Activated CD8-positive, alpha-beta memory T cell treated with anti-CD3 and anti-CD28 coated beads, Interleukin-2, amount 10 ng/mL, durations not matched to agents 7 days and 5 days (primary cell): ENCODE measurements at regions not wholly inside any gene's neighbourhood (a gene's known extent, or its start where the extent isn't known, plus 50 kb on each side); places are given as distances from the start of the nearest gene placed in this dataset.
"Not testable (repeated sequence)": the region's sequence is repeated elsewhere in the genome, so short reads cannot be mapped to it uniquely, and the experiment has no call there.

Source experiments
- ATAC-seq: fragments of 150-1000 bp; cut with Tn5 transposase; one replicate; pipeline ENCODE4 v1.10.0; 2021; ENCODE audit warnings: moderate library complexity
- CTCF ChIA-PET: fragments of 350-600 bp; sonication (Branson Sonifier 250); formaldehyde crosslinking; loops from one replicate; lab custom pipeline; 2021; ENCODE audit warnings: antibody characterized with exemption; lab: Charles Lee
- DNase-seq: peaks from one replicate; pipeline ENCODE4 v3.0.0-alpha.2; 2020
- H3K27ac Mint-ChIP-seq: one replicate; pipeline ENCODE4 v1.8.0; 2021; ENCODE audit warnings: mild to moderate bottlenecking, mixed read lengths
- H3K27me3 Mint-ChIP-seq: one replicate; pipeline ENCODE4 v1.8.0; 2021; ENCODE audit warnings: mixed read lengths
- H3K36me3 Mint-ChIP-seq: one replicate; pipeline ENCODE4 v1.8.0; 2021; ENCODE audit warnings: mild to moderate bottlenecking, mixed read lengths
- H3K4me1 Mint-ChIP-seq: one replicate; pipeline ENCODE4 v1.8.0; 2021; ENCODE audit warnings: mixed read lengths
- H3K4me3 Mint-ChIP-seq: one replicate; pipeline ENCODE4 v1.8.0; 2021; ENCODE audit warnings: mild to moderate bottlenecking, moderate library complexity, mixed read lengths
- H3K9me3 Mint-ChIP-seq: one replicate; pipeline ENCODE4 v1.8.0; 2022; ENCODE audit warnings: low read depth, mixed read lengths

DNA sequence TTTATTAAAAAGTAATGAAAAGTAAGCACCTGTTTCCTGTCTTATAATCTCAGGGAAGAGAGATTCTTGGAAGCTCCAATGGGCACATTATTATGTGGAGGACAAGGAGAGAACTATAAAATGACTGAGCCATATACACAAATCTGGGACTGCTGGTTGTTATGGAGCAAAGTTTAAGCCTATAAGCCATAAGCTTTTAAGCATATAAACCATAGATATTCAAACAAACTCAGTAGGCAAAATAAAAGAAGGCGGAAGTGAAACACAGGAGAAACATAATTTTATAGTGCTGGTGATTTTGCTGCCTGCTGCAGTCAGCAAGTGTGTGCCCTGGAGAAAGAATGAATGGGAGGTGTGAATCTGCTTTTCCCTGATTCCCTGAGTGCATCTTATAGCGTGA, 274.4 kb downstream of the KIF20B start:
- H3K27me3 Mint-ChIP-seq: peaks cover 4% of the 10 kb centered on the region

DNA sequence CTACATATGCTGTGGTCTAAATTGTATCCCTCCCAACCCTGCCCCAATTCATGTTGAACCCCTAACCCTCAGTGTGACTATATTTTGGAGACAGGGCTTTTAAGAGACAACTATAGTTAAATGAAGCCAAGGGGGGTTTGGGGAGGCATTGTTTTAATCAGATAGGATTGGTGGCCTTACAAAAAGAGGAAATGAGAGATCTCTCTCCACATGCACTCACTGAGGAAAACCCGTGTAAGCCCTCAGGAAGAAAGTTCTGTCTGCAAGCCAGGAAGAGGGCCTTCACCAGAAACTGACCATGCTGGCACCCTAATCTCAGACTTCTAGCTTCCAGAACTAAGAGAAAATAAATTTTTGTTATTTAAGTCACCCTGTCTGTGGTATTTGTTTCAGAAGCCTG, 276.7 kb downstream of the KIF20B start:
- CTCF ChIA-PET: no interaction called here
- ATAC-seq (no peak), DNase-seq (no peak)
- H3K27me3 Mint-ChIP-seq: peaks cover 4% of the 10 kb centered on the region
- no peak overlapping the region for H3K4me3 Mint-ChIP-seq
- H3K9me3 Mint-ChIP-seq: no peaks in the 10 kb centered on the region
- no peaks in the 10 kb centered on the region for H3K36me3 Mint-ChIP-seq
- no peak overlapping the region for H3K27ac Mint-ChIP-seq
- H3K4me1 Mint-ChIP-seq: no peaks in the 10 kb centered on the region

More for the DNA sequence above, 274.4 kb downstream of the KIF20B start:
- CTCF ChIA-PET: no interaction called here
- DNase-seq: no peak
- H3K27ac Mint-ChIP-seq: no peak overlapping the region
- ATAC-seq: no peak
- H3K4me1 Mint-ChIP-seq: no peaks in the 10 kb centered on the region
- no peaks in the 10 kb centered on the region for H3K9me3 Mint-ChIP-seq
- H3K36me3 Mint-ChIP-seq: no peaks in the 10 kb centered on the region
- H3K4me3 Mint-ChIP-seq: no peak overlapping the region

DNA sequence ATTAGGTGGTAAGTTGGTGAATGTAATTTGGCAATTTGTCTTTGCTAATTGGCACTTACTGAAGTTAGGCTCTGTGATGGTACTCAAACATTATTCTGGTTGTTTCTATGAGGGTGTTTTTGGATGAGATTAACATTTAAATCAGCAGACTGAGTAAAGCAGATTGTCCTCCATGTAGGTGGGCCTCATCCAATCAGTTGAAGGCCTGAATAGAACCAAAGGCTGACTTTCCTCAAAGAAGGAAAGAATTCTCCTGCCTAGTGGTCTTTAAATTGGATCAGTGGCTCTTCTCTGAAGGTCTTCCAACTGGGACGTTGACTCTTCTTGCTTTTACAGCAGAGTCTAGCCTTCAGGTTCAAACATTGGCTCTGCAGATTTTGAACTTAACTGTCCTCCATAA, 278.3 kb downstream of the KIF20B start:
- ATAC-seq (no peak), DNase-seq (no peak)
- Mint-ChIP-seq H3K9me3 (no peaks in the 10 kb centered on the region), H3K4me1 (no peaks in the 10 kb centered on the region), H3K27me3 (no peaks in the 10 kb centered on the region), H3K4me3 (no peak overlapping the region), H3K27ac (no peak overlapping the region), H3K36me3 (no peaks in the 10 kb centered on the region)
- CTCF ChIA-PET: no interaction called here

DNA sequence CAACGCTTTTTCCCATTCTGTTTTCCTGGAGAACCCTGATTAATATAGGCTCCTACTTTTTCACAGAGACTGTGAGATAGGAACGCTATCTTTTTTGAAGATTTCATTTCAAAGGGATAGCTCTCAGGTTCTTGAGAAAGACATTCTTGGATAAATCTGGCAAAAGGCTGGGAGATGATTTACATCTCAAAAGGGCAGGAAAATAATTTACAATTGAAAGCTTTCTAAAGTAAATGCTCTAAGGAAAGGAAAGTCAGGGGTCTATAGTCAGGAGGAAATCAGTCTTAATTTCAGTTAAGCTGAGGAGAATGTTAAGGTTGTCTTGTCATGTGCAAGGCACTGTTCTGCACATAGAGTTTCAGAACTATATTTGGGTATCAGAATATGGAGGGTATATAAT, 278.8 kb downstream of the KIF20B start:
- H3K27me3 Mint-ChIP-seq: no peaks in the 10 kb centered on the region
- H3K36me3 Mint-ChIP-seq: no peaks in the 10 kb centered on the region
- CTCF ChIA-PET: no interaction called here
- H3K4me3 Mint-ChIP-seq: no peak overlapping the region
- ATAC-seq (no peak), DNase-seq (no peak)
- no peak overlapping the region for H3K27ac Mint-ChIP-seq
- H3K9me3 Mint-ChIP-seq: no peaks in the 10 kb centered on the region
- no peaks in the 10 kb centered on the region for H3K4me1 Mint-ChIP-seq

DNA sequence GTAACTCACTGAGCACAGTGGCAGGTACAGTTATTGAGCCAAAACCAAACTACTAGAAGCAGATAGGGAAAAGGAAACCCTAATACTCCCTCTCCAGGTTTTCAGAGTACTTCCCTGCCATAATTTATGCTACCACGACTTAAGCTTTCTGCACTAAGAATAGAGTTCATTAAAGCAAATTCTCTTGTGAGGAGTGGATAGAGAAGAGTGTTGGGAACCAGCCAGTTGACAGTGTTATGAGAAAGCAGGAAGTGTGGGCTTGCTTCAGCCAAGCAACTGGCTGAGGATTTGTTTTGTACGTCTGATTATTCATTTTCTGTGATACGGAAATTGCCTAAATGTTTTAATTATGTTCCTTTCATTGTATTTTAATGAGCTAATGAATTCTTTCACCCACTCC, 280.5 kb downstream of the KIF20B start:
- Mint-ChIP-seq H3K27ac (no peak overlapping the region), H3K27me3 (no peaks in the 10 kb centered on the region), H3K4me3 (no peak overlapping the region), H3K36me3 (no peaks in the 10 kb centered on the region), H3K9me3 (no peaks in the 10 kb centered on the region), H3K4me1 (no peaks in the 10 kb centered on the region)
- CTCF ChIA-PET: no interaction called here
- DNase-seq (no peak), ATAC-seq (no peak)

DNA sequence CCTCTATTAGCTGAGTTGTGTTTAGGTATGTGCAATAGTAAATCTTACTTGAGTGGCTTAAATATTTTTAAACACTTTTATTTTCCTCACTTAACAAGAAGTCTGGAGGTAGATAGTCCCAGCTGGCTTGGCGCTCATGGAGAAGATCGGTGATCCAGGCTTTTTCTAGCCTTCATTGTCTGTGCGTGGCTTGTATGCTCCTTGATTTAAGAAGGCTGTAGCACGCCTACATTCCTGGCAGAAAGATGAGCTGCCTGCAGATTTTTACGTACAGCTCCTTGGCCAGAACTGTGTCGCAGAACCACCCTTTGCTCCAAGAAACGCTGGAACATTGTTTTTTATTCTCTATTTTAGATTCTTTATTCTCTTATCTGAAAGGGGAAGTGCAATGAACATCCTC, 284.1 kb downstream of the KIF20B start:
- DNase-seq (no peak), ATAC-seq (no peak)
- H3K27ac Mint-ChIP-seq: no peak overlapping the region
- no peaks in the 10 kb centered on the region for H3K27me3 Mint-ChIP-seq
- no peak overlapping the region for H3K4me3 Mint-ChIP-seq
- H3K36me3 Mint-ChIP-seq: no peaks in the 10 kb centered on the region
- no peaks in the 10 kb centered on the region for H3K4me1 Mint-ChIP-seq
- CTCF ChIA-PET: no interaction called here
- H3K9me3 Mint-ChIP-seq: no peaks in the 10 kb centered on the region

DNA sequence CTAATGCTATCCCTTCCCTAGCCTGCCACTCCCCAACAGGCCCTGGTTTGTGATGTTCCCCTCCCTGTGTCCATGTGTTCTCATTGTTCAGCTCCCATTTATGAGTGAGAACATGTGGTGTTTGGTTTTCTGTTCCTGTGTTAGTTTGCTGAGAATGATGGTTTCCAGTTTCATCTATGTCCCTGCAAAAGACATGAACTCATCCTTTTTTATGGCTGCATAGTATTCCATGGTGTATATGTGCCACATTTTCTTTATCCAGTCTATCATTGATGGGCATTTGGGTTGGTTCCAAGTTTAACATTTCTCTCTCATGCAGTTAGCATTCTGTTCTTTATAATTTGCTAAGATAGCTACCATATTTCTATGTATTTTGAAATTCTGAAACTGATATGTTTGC, 287.0 kb downstream of the KIF20B start:
- H3K4me3 Mint-ChIP-seq: not testable (repeated sequence)

DNA sequence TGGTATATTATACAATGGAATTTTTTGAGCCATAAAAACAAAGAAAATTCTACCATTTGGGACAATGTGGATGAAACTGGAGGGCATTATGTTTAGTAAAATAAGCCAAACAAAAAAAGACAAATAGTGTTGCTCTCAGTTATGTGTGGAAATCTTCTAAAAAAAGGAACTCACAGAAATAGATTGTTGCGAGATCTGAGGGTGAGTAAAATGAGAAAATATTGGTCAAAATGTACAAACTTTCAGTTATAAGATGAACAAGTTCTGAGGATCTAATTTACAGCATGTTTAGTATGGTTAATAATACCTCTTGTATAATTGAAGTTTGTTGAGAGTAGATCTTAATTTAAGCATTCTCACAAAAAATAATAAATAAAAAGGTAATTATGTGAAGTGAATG, 291.2 kb downstream of the KIF20B start:
- no peak for DNase-seq
- H3K4me3 Mint-ChIP-seq: no peak overlapping the region
- H3K27ac Mint-ChIP-seq: no peak overlapping the region
- no peaks in the 10 kb centered on the region for H3K4me1 Mint-ChIP-seq
- no peak for ATAC-seq
- peaks cover 2% of the 10 kb centered on the region for H3K9me3 Mint-ChIP-seq
- no peaks in the 10 kb centered on the region for H3K36me3 Mint-ChIP-seq
- CTCF ChIA-PET: no interaction called here
- no peaks in the 10 kb centered on the region for H3K27me3 Mint-ChIP-seq

More for the DNA sequence above, 287.0 kb downstream of the KIF20B start:
- H3K4me1 Mint-ChIP-seq, H3K9me3 Mint-ChIP-seq, H3K27ac Mint-ChIP-seq, CTCF ChIA-PET, H3K36me3 Mint-ChIP-seq, ATAC-seq, DNase-seq, H3K27me3 Mint-ChIP-seq: not testable (repeated sequence)

DNA sequence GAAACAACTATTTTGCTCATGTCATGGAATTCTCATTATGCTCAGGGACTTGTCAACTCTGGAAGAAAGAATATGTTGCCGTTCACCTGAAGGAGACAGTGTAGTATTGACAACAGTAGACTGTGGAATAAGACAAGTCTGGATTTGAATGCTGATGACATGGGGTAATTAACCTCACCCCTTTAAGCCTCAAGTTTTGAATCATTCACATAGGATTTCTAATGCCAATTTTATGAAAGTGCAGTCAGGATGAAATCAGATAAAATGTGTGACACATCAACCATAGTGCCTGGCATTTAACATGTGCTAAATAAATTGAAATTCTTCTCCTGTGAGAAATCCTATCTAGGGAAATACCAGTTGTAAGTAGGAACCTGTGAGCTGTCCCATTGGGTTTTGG, 305.8 kb downstream of the KIF20B start:
- CTCF ChIA-PET: interaction anchor here (0.8 kb wide), 1 partner anchor 21 kb away, joined by 3 read pairs; no protein-coding TSS in a partner anchor
- DNase-seq: no peak
- H3K9me3 Mint-ChIP-seq: no peaks in the 10 kb centered on the region

DNA sequence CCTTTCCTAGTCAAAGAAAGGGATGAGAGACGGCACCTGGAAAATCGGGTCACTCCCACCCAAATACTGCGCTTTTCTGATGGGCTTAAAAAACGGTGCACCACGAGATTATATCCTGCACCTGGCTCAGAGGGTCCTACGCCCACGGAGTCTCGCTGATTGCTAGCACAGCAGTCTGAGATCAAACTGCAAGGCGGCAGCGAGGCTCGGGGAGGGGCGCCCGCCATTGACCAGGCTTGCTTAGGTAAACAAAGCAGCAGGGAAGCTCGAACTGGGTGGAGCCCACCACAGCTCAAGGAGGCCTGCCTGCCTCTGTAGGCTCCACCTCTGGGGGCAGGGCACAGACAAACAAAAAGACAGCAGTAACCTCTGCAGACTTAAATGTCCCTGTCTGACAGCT, 309.9 kb downstream of the KIF20B start:
- H3K4me3 Mint-ChIP-seq, H3K9me3 Mint-ChIP-seq, H3K27ac Mint-ChIP-seq, H3K36me3 Mint-ChIP-seq, ATAC-seq, H3K27me3 Mint-ChIP-seq, CTCF ChIA-PET, H3K4me1 Mint-ChIP-seq, DNase-seq: not testable (repeated sequence)

More for the DNA sequence above, 305.8 kb downstream of the KIF20B start:
- H3K4me3 Mint-ChIP-seq: no peak overlapping the region
- H3K27me3 Mint-ChIP-seq: peaks cover 3% of the 10 kb centered on the region
- no peak for ATAC-seq
- no peaks in the 10 kb centered on the region for H3K36me3 Mint-ChIP-seq
- no peaks in the 10 kb centered on the region for H3K4me1 Mint-ChIP-seq
- no peak overlapping the region for H3K27ac Mint-ChIP-seq

DNA sequence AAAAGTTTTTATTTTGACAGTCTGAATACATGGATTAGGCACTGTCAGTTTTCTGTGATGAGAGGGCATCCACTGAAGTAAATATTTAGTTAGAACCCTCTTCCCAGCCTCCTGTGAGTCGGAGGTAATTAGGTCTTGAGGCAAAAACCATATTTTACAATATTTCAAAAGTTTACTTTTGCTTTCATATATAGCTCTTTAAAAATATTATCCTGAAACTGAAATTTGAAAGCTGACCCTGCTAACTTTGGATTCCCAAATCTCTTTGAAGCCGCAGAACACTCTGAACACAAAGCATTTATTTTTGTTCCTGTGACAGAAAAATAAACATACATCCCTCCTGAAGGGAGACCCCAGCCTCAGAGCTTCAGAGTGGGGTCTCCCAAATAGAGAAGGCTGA, 317.4 kb downstream of the KIF20B start:
- Mint-ChIP-seq H3K27ac (no peak overlapping the region), H3K27me3 (no peaks in the 10 kb centered on the region), H3K4me1 (no peaks in the 10 kb centered on the region), H3K9me3 (no peaks in the 10 kb centered on the region), H3K36me3 (no peaks in the 10 kb centered on the region), H3K4me3 (no peak overlapping the region)
- ATAC-seq (no peak), DNase-seq (no peak)
- CTCF ChIA-PET: no interaction called here

DNA sequence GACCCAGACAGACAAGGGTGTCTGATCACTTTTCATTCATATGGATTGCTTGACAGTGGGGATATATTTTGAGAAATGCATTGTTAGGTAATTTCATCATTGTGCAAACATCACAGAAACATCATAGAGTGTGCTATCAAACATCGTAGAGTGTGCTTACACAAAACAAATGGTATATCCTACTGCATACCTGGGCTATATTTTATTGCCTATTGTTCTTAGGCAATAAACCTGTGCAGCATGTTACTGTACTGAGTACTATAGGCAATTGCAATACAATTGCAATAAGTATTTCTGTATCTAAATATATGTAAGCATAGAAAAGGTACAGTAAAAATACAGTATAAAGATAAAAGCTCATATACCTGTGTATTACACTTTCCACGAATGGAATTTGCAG, 319.1 kb downstream of the KIF20B start:
- CTCF ChIA-PET: no interaction called here
- Mint-ChIP-seq H3K27me3 (no peaks in the 10 kb centered on the region), H3K27ac (no peak overlapping the region), H3K36me3 (no peaks in the 10 kb centered on the region), H3K4me1 (no peaks in the 10 kb centered on the region), H3K4me3 (no peak overlapping the region), H3K9me3 (no peaks in the 10 kb centered on the region)
- ATAC-seq (no peak), DNase-seq (no peak)

DNA sequence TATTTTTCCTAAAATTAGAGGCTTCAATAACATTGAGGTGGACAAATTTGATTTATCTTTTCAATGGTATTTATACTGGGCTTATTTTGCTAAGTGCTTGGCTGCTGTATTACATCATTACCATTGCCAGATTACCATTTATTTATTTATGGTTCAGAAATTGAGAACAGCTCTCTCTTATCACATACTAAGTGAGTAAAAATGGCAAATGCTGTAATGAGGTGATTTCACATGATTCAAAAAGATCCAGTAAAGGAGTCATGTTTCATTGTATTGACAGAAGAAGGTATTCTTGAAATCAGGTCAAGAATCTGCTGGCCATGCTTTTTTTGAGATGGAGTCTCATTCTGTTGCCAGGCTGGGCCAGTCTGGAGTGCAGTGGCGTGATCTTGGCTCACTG, 322.6 kb downstream of the KIF20B start:
- no peak overlapping the region for H3K4me3 Mint-ChIP-seq
- ATAC-seq (no peak), DNase-seq (no peak)
- no peak overlapping the region for H3K27ac Mint-ChIP-seq
- H3K27me3 Mint-ChIP-seq: no peaks in the 10 kb centered on the region
- H3K36me3 Mint-ChIP-seq: no peaks in the 10 kb centered on the region
- CTCF ChIA-PET: no interaction called here
- no peaks in the 10 kb centered on the region for H3K9me3 Mint-ChIP-seq
- no peaks in the 10 kb centered on the region for H3K4me1 Mint-ChIP-seq

DNA sequence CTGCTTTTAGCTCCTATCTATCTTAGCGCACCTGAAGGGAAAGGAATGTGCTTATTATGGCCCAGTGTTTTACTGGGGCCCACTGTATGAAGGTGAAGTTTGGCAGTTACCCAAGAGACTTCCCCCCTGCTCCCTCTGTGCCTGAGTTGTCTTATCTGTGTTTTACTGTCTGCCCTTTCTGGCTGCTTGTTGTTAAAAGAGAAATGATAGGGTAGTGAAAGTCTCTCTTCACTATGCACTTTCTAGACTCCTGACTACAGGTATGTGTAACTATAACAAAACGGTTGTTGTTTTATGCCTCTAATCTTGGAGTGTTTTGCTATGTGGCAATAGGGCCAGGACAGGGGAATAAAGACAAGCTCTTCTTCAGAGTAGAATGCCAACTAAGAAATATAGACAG, 326.9 kb downstream of the KIF20B start:
- H3K27ac Mint-ChIP-seq: no peak overlapping the region
- H3K36me3 Mint-ChIP-seq: no peaks in the 10 kb centered on the region
- CTCF ChIA-PET: interaction anchor here (0.8 kb wide), 1 partner anchor 21 kb away, joined by 3 read pairs; no protein-coding TSS in a partner anchor
- no peak for DNase-seq
- H3K27me3 Mint-ChIP-seq: peaks cover 3% of the 10 kb centered on the region
- ATAC-seq: no peak
- H3K9me3 Mint-ChIP-seq: peaks cover 2% of the 10 kb centered on the region
- H3K4me3 Mint-ChIP-seq: no peak overlapping the region
- no peaks in the 10 kb centered on the region for H3K4me1 Mint-ChIP-seq

DNA sequence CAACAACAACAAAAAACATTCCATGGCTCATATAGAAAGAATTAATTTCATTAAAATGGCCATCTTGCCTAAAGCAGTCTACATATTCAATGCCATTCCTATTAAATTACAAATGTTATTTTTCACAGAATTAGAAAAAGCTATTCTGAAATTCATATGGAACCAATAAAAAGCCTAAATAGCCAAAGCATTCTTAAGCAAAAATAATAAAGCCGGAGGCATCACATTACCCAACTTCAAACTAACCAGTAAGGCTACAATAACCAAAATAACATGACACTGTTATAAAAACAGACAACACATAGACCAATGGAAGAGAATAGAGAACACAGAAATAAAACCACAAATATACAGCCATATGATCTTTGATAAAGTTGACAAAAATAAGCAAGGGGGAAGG, 330.4 kb downstream of the KIF20B start:
- no peaks in the 10 kb centered on the region for H3K36me3 Mint-ChIP-seq
- no peak for ATAC-seq
- DNase-seq: no peak
- no peak overlapping the region for H3K27ac Mint-ChIP-seq
- CTCF ChIA-PET: no interaction called here
- H3K4me3 Mint-ChIP-seq: no peak overlapping the region
- H3K27me3 Mint-ChIP-seq: peaks cover 3% of the 10 kb centered on the region
- peaks cover 2% of the 10 kb centered on the region for H3K9me3 Mint-ChIP-seq
- H3K4me1 Mint-ChIP-seq: no peaks in the 10 kb centered on the region
